Upper lobe of left lung (tissue), 6 donors: ENCODE measurements at regions not wholly inside any gene's neighbourhood (a gene's known extent, or its start where the extent isn't known, plus 50 kb on each side); places are given as distances from the start of the nearest gene placed in this dataset.

Experiments
- ATAC-seq, 2 donors: fragments of 200-7000 bp; cut with Tn5 transposase; one replicate each; pipeline ENCODE4 v1.9.1; 2022; ENCODE audit warnings: mild to moderate bottlenecking in 2 of 2, moderate library complexity in 2 of 2; ENCODE audit not compliant: low FRiP score in 2 of 2
- DNase-seq, 2 donors: peaks; one replicate each; pipeline ENCODE4 v3.0.0-alpha.2; 2019 to 2020
- H3K27ac ChIP-seq, 4 donors: fragments of 200-600 bp; sonication (generic); one replicate each; pipeline ENCODE4 v1.5.1; 2016 to 2019
- H3K27me3 ChIP-seq, 4 donors: fragments of 200-600 bp; sonication (generic); one replicate each; pipeline ENCODE4 v1.5.1; 2017 to 2019
- H3K36me3 ChIP-seq, 4 donors: fragments of 200-600 bp; sonication (generic); one replicate each; pipeline ENCODE4 v1.5.1; 2016 to 2019
- H3K4me1 ChIP-seq, 4 donors: fragments of 200-600 bp; sonication (generic); one replicate each; pipeline ENCODE4 v1.5.1; 2018 to 2019
- H3K4me3 ChIP-seq, 4 donors: fragments of 200-600 bp; sonication (generic); one replicate each; pipeline ENCODE4 v1.5.1; 2017 to 2019; ENCODE audit warnings: mild to moderate bottlenecking in 2 of 4, moderate library complexity in 1 of 4
- H3K9me3 ChIP-seq, 4 donors: fragments of 200-600 bp; sonication (generic); one replicate each; pipeline ENCODE4 v1.5.1; 2018 to 2019
- CTCF ChIP-seq, 6 experiments: fragments of 450-650 bp in 4 of 6; fragments of 200-600 bp in 2 of 6; sonication (generic) in 2 of 6; IDR thresholded peaks; one replicate each; pipeline ENCODE4 v1.5.1; 2016 to 2019; ENCODE audit warnings: antibody characterized with exemption in 6 of 6
- EP300 ChIP-seq, 4 donors: sonication (generic); formaldehyde crosslinking; IDR thresholded peaks; one replicate each; pipeline ENCODE4 v1.5.1; 2017; ENCODE audit warnings: antibody characterized with exemption in 4 of 4, control low read depth in 2 of 4
- POLR2A ChIP-seq, 4 donors: fragments of 450-650 bp; IDR thresholded peaks; one replicate each; pipeline ENCODE4 v1.5.1; 2016 to 2017; ENCODE audit warnings: antibody characterized with exemption in 4 of 4, mild to moderate bottlenecking in 2 of 4
- POLR2AphosphoS5 ChIP-seq, 2 donors: sonication (generic); formaldehyde crosslinking; IDR thresholded peaks; one replicate each; pipeline ENCODE4 v1.5.1; 2017; ENCODE audit warnings: antibody characterized with exemption in 2 of 2
- WGBS, 2 donors: methylation state at CpG; one replicate each; pipeline ENCODE4 v1.1.5; 2017 to 2018; 5-methylcytosine and 5-hydroxymethylcytosine counted together
- donor health status: DM: no; HTN: no; CAD: no; lungs with moderate emphysema.
- donor health status: DM: no; HTN: yes; CAD: no; lungs with severe emphysema.

GRCh38 chr17:77001487-77001886, 133.3 kb downstream of the MGAT5B start:
- Histone ChIP-seq H3K4me3 (no peak overlapping the region), H3K4me1 (no peaks in the 10 kb centered on the region), H3K36me3 (no peaks in the 10 kb centered on the region), H3K27ac (no peak overlapping the region), H3K9me3 (no peaks in the 10 kb centered on the region), H3K27me3 (no peaks in the 10 kb centered on the region)
- 96 to 100% methylated on average over 7 of the region's 7 CpGs for WGBS, 2 donors
- ATAC-seq (no peak), DNase-seq (no peak)
- TF ChIP-seq EP300 (IDR thresholded peaks at IDR 0.05) (no peak), CTCF (IDR thresholded peaks at IDR 0.05) (no peak), POLR2AphosphoS5 (IDR thresholded peaks at IDR 0.05) (no peak), POLR2A (IDR thresholded peaks at IDR 0.05) (no peak)

- H3K4me1 ChIP-seq: no peaks in the 10 kb centered on the region
- H3K27ac ChIP-seq: no peak overlapping the region
- no peak for TF ChIP-seq CTCF (IDR thresholded peaks at IDR 0.05)
- TF ChIP-seq POLR2AphosphoS5 (IDR thresholded peaks at IDR 0.05): no peak
- TF ChIP-seq POLR2A (IDR thresholded peaks at IDR 0.05): no peak
- no peak for TF ChIP-seq EP300 (IDR thresholded peaks at IDR 0.05)
- ATAC-seq: no peak
- DNase-seq: no peak
- H3K36me3 ChIP-seq: no peaks in the 10 kb centered on the region
- H3K27me3 ChIP-seq: no peaks in the 10 kb centered on the region
- WGBS, 2 donors: 64 to 65% methylated on average over 21 to 23 of the region's 23 CpGs
- H3K4me3 ChIP-seq: no peak overlapping the region
- H3K9me3 ChIP-seq: no peaks in the 10 kb centered on the region
Measured at GRCh38 chr17:77002103-77003045, 134.2 kb downstream of the MGAT5B start.

GRCh38 chr17:77003699-77004098, 135.5 kb downstream of the MGAT5B start:
- Histone ChIP-seq H3K27me3 (no peaks in the 10 kb centered on the region), H3K27ac (no peak overlapping the region), H3K4me1 (no peaks in the 10 kb centered on the region), H3K4me3 (no peak overlapping the region), H3K9me3 (no peaks in the 10 kb centered on the region), H3K36me3 (no peaks in the 10 kb centered on the region)
- ATAC-seq (no peak), DNase-seq (no peak)
- TF ChIP-seq POLR2A (IDR thresholded peaks at IDR 0.05) (no peak), POLR2AphosphoS5 (IDR thresholded peaks at IDR 0.05) (no peak), CTCF (IDR thresholded peaks at IDR 0.05) (no peak), EP300 (IDR thresholded peaks at IDR 0.05) (no peak)
- WGBS, 2 donors: 93 to 98% methylated on average over 2 of the region's 2 CpGs

GRCh38 chr17:77006971-77007649, 133.7 kb upstream of the SEC14L1 start:
- Histone ChIP-seq H3K27me3 (no peaks in the 10 kb centered on the region), H3K27ac (no peak overlapping the region), H3K4me1 (no peaks in the 10 kb centered on the region), H3K4me3 (no peak overlapping the region), H3K9me3 (peaks cover 0 to 11% (median 7%) of the 10 kb centered on the region in 4 donors), H3K36me3 (no peaks in the 10 kb centered on the region)
- no peak for ATAC-seq
- no peak for DNase-seq
- TF ChIP-seq CTCF (IDR thresholded peaks at IDR 0.05) (no peak), POLR2A (IDR thresholded peaks at IDR 0.05) (no peak), EP300 (IDR thresholded peaks at IDR 0.05) (no peak), POLR2AphosphoS5 (IDR thresholded peaks at IDR 0.05) (no peak)
- 47 to 65% methylated on average over 10 to 19 of the region's 20 CpGs for WGBS, 2 donors
